ENCODE measurements at regions not wholly inside any gene's neighbourhood (a gene's known extent, or its start where the extent isn't known, plus 50 kb on each side); places are given as distances from the start of the nearest gene placed in this dataset.

DNA sequence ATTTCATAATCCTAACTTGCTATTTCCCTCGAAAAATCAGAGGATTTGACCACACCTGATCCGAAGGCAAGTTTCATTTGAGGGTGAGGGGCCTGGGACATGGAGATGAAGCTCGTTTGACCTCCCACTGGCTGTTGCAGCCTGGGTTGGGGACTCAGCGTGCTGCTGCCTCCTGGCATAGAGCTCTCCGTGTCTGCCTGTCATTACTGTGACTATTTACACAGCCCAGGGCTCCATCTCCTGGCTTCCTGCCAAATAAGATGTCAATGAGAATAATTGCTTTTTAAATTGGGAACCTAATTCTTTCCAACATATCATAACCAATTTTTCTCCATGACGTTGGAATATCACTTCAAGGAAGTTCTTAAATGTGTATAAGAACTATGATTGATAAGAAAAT is 139.3 kb upstream of the COBL start:
- no peak for TF ChIP-seq POLR2A (IDR thresholded peaks at IDR 0.05)
- TF ChIP-seq, protein P1, sequence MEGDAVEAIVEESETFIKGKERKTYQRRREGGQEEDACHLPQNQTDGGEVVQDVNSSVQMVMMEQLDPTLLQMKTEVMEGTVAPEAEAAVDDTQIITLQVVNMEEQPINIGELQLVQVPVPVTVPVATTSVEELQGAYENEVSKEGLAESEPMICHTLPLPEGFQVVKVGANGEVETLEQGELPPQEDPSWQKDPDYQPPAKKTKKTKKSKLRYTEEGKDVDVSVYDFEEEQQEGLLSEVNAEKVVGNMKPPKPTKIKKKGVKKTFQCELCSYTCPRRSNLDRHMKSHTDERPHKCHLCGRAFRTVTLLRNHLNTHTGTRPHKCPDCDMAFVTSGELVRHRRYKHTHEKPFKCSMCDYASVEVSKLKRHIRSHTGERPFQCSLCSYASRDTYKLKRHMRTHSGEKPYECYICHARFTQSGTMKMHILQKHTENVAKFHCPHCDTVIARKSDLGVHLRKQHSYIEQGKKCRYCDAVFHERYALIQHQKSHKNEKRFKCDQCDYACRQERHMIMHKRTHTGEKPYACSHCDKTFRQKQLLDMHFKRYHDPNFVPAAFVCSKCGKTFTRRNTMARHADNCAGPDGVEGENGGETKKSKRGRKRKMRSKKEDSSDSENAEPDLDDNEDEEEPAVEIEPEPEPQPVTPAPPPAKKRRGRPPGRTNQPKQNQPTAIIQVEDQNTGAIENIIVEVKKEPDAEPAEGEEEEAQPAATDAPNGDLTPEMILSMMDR (IDR thresholded peaks at IDR 0.05) = no peak
